Heart left ventricle (tissue), 13 donors: ENCODE measurements at regions not wholly inside any gene's neighbourhood (a gene's known extent, or its start where the extent isn't known, plus 50 kb on each side); places are given as distances from the start of the nearest gene placed in this dataset.

Experiments used
- CTCF ChIP-seq, 12 donors: fragments of 200-600 bp; sonication (generic) in 4 of 12; IDR thresholded peaks; one replicate each; pipeline versions ENCODE4 v1.5.0 to v1.8.0; 2018 to 2022; ENCODE audit warnings: antibody characterized with exemption in 12 of 12, mild to moderate bottlenecking in 5 of 12
- POLR2A ChIP-seq, 2 donors: fragments of 450-650 bp; IDR thresholded peaks; one replicate each; pipeline ENCODE4 v1.6.1; 2017; ENCODE audit warnings: antibody characterized with exemption in 2 of 2, mild to moderate bottlenecking in 2 of 2, moderate library complexity in 2 of 2
- donor health status: ischemic (EF 13 %, LVEDD 7.1; RV severe dilation, severe dysfunction).
- donor health status: DM: no; HTN: yes; CAD: no.
- donor health status: DM: no; HTN: no; CAD: no.
- donor health status: ischemic (EF 25% LVEDD 6.9; RV normal size, moderate dysfunction).
- donor health status: ischemic (EF 25% LVEDD 5.7; RV mildly dilated, moderate dysfunction).
- donor health status: ischemic (EF 35%, LVEDD 5.7; RV mildly dilated, moderate dysfunction).
- donor health status: nonischemic (EF 11% LVEDD 7.7; RV severe dilation, severe dysfunction).
- donor health status: DM: yes; HTN: yes; CAD: no.
- donor health status: PGD.
- donor health status: ischemic (EF 29% LVEDD 5.4; RV normal size, mild dysfunction).
- donor health status: nonischemic (EF 23%, LVEDD 6.1; RV moderate dilation, normal function).

- no peak for TF ChIP-seq CTCF (IDR thresholded peaks at IDR 0.05)
- no peak for TF ChIP-seq POLR2A (IDR thresholded peaks at IDR 0.05)
These were observed 399.4 kb downstream of the PTPRU start for GRCh38 chr1:29635501-29636263.
